Endodermal cell (in vitro differentiated cells): ENCODE measurements at regions not wholly inside any gene's neighbourhood (a gene's known extent, or its start where the extent isn't known, plus 50 kb on each side); places are given as distances from the start of the nearest gene placed in this dataset.

Source experiments
- DNase-seq: peaks from one replicate; pipeline ENCODE4 v3.0.0-alpha.2; 2017
- H3K27ac ChIP-seq: 2 replicates; pipeline ENCODE4 v1.5.1; 2013; ENCODE audit warnings: mild to moderate bottlenecking, low read depth, low read length, moderate library complexity
- H3K27me3 ChIP-seq: 2 replicates; pipeline ENCODE4 v1.6.1; 2013; ENCODE audit warnings: mild to moderate bottlenecking, low read length, moderate library complexity; ENCODE audit not compliant: insufficient read depth, control insufficient read depth, poor library complexity, severe bottlenecking
- H3K36me3 ChIP-seq: 2 replicates; pipeline ENCODE4 v1.7.0; 2013; ENCODE audit warnings: mild to moderate bottlenecking, low read length, moderate library complexity; ENCODE audit not compliant: control insufficient read depth, insufficient read depth
- H3K4me1 ChIP-seq: one replicate; pipeline ENCODE4 v1.7.0; 2013; ENCODE audit warnings: low read length; ENCODE audit not compliant: control insufficient read depth, insufficient read depth
- H3K4me3 ChIP-seq: 2 replicates; pipeline ENCODE4 v1.5.1; 2013; ENCODE audit warnings: mild to moderate bottlenecking, low read length, moderate library complexity
- H3K9ac ChIP-seq: 2 replicates; pipeline ENCODE4 v1.6.1; 2013; ENCODE audit warnings: mild to moderate bottlenecking, low read length, moderate library complexity; ENCODE audit not compliant: poor library complexity, severe bottlenecking; ENCODE audit errors: extremely low read depth
- H3K9me3 ChIP-seq: 2 replicates; pipeline ENCODE4 v1.6.1; 2013; ENCODE audit warnings: mild to moderate bottlenecking, low read length, moderate library complexity; ENCODE audit not compliant: control insufficient read depth
- H3K27ac Mint-ChIP-seq: 2 replicates; pipeline ENCODE4 v1.8.0; 2020; ENCODE audit warnings: mixed read lengths
- H3K27me3 Mint-ChIP-seq: 2 replicates; pipeline ENCODE4 v1.8.0; 2021; ENCODE audit warnings: mild to moderate bottlenecking, mixed read lengths; ENCODE audit not compliant: insufficient read depth
- H3K36me3 Mint-ChIP-seq: 2 replicates; pipeline ENCODE4 v1.8.0; 2020; ENCODE audit warnings: low read depth, mixed read lengths
- H3K4me1 Mint-ChIP-seq: 2 replicates; pipeline ENCODE4 v1.8.0; 2020; ENCODE audit warnings: mixed read lengths
- H3K4me3 Mint-ChIP-seq: 2 replicates; pipeline ENCODE4 v1.8.0; 2020; ENCODE audit warnings: mild to moderate bottlenecking, moderate library complexity, mixed read lengths
- H3K9me3 Mint-ChIP-seq: 2 replicates; pipeline ENCODE4 v1.8.0; 2020; ENCODE audit warnings: mild to moderate bottlenecking, mixed read lengths
- CTCF ChIP-seq: fragments of 200-600 bp; sonication (generic); conservative IDR thresholded peaks from 2 replicates; pipeline ENCODE4 v1.5.0; 2021; ENCODE audit warnings: antibody characterized with exemption, mild to moderate bottlenecking
- WGBS, 2 experiments: methylation state at CpG; one replicate each; pipeline versions ENCODE4 v1.1.5 to v1.1.7; 2013; ENCODE audit warnings: missing lambda C conversion rate in 2 of 2, mixed read lengths in 1 of 2; ENCODE audit not compliant: insufficient coverage in 1 of 2, insufficient read length in 1 of 2; 5-methylcytosine and 5-hydroxymethylcytosine counted together

- Mint-ChIP-seq H3K9me3 (peaks cover 7% of the 10 kb centered on the region), H3K27me3 (no peaks in the 10 kb centered on the region), H3K4me3 (no peak overlapping the region), H3K27ac (no peak overlapping the region), H3K36me3 (no peaks in the 10 kb centered on the region), H3K4me1 (peaks cover 19% of the 10 kb centered on the region)
- 89 to 94% methylated on average over 4 of the region's 4 CpGs for WGBS, 2 experiments
- no peaks in the 10 kb centered on the region for H3K4me1 ChIP-seq
- no peaks in the 10 kb centered on the region for H3K36me3 ChIP-seq
- no peak for TF ChIP-seq CTCF
- no peak overlapping the region for H3K9ac ChIP-seq
- no peak for DNase-seq
- no peaks in the 10 kb centered on the region for H3K9me3 ChIP-seq
- no peaks in the 10 kb centered on the region for H3K27me3 ChIP-seq
- H3K27ac ChIP-seq: no peak overlapping the region
- H3K4me3 ChIP-seq: no peak overlapping the region
These were observed 243.3 kb upstream of the AVPR1A start for GRCh38 chr12:63394349-63394748.

DNA sequence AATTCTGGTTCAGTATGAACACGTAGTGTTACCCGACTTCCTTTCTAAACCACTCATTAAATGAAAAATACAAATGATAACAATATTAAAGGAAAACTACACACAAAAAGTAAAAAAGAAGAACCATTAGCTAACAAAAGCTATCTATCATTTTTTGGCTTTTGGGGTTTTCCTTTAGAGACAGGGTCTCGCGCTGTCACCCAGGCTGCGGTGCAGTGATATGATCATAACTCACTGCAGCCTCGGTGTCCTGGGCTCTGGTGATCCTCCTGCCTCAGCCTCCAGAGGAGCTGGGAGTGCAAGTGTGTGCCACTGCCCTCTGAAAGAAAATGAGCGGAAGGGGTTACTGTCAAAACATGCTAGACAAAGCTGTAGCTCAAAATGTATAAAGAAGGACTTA is 238.2 kb upstream of the AVPR1A start:
- Histone ChIP-seq H3K27ac (no peak overlapping the region), H3K4me1 (no peaks in the 10 kb centered on the region), H3K9me3 (no peaks in the 10 kb centered on the region), H3K36me3 (no peaks in the 10 kb centered on the region), H3K27me3 (no peaks in the 10 kb centered on the region), H3K4me3 (no peak overlapping the region), H3K9ac (no peak overlapping the region)
- Mint-ChIP-seq H3K27ac (no peak overlapping the region), H3K27me3 (no peaks in the 10 kb centered on the region), H3K36me3 (no peaks in the 10 kb centered on the region), H3K9me3 (no peaks in the 10 kb centered on the region), H3K4me3 (no peak overlapping the region), H3K4me1 (peaks cover 24% of the 10 kb centered on the region)
- TF ChIP-seq CTCF: no peak
- no peak for DNase-seq
- WGBS, 2 experiments: 87 to 98% methylated on average over 5 to 7 of the region's 7 CpGs

GRCh38 chr12:63387771-63388170 is 236.8 kb upstream of the AVPR1A start:
- Histone ChIP-seq H3K27me3 (no peaks in the 10 kb centered on the region), H3K4me1 (no peaks in the 10 kb centered on the region), H3K9me3 (no peaks in the 10 kb centered on the region), H3K36me3 (no peaks in the 10 kb centered on the region), H3K27ac (no peak overlapping the region), H3K9ac (no peak overlapping the region), H3K4me3 (no peak overlapping the region)
- TF ChIP-seq CTCF: no peak
- Mint-ChIP-seq H3K27me3 (no peaks in the 10 kb centered on the region), H3K9me3 (no peaks in the 10 kb centered on the region), H3K4me3 (no peak overlapping the region), H3K27ac (no peak overlapping the region), H3K36me3 (no peaks in the 10 kb centered on the region), H3K4me1 (peaks cover 25% of the 10 kb centered on the region)
- WGBS, 2 experiments: 95 to 100% methylated on average over 3 to 4 of the region's 4 CpGs
- DNase-seq: no peak
